Ammon's horn (tissue), 1 donor: ENCODE measurements at regions not wholly inside any gene's neighbourhood (a gene's known extent, or its start where the extent isn't known, plus 50 kb on each side); places are given as distances from the start of the nearest gene placed in this dataset.
A peak's percentile ranks its signal among the peaks of the same experiment; 100 is the strongest.
"Not testable (repeated sequence)": the region's sequence is repeated elsewhere in the genome, so short reads cannot be mapped to it uniquely, and the experiment has no call there.

Experiments
- DNase-seq: peaks from one replicate; pipeline ENCODE4 v3.0.0-alpha.2; 2016; ENCODE audit warnings: low spot score

GRCh38 chr5:44756097-44756496 lies 52.6 kb upstream of the MRPS30 start:
- not testable (repeated sequence) for DNase-seq

GRCh38 chr5:44747396-44747795 lies 61.4 kb upstream of the MRPS30 start:
- DNase-seq: no peak

DNA sequence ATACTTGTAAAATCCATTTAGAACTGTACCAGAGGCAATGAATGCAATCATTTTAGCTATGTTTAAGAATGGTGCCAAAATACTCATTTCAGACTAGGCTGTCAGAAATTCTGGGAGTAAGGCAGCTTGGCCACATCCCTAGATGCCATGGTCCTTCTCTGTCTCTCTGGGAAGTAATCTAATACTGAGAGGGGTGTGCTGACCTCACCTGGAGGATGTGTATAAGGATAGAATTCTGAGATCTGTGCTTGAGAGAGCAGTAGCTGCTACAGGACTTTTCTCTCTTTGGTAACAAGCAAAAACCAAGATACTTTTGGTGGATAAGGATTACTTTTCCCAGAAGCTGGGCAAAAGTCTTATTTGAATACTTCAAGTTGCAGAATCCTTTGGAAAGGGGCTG lies 68.1 kb upstream of the MRPS30 start:
- no peak for DNase-seq

DNA sequence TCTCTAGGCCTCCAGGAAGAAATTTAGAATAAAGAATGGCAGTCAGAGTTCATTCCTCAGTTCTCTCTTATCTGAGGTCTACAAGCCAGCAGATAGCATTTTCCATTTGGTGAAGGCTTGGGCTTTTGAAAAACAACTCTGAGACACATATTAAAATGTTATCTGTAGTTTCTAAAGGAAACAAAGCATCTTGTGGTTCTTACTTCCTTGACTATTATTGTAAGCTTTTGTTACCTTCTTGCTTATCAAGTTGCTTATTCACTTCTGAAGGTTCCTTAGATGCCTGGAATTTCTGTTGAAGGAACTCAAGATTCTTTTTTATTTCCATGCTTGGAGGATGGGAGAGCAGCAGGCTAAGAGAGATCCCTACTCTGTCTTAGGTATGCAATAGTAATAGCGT lies 79.2 kb upstream of the MRPS30 start:
- DNase-seq: no peak

DNA sequence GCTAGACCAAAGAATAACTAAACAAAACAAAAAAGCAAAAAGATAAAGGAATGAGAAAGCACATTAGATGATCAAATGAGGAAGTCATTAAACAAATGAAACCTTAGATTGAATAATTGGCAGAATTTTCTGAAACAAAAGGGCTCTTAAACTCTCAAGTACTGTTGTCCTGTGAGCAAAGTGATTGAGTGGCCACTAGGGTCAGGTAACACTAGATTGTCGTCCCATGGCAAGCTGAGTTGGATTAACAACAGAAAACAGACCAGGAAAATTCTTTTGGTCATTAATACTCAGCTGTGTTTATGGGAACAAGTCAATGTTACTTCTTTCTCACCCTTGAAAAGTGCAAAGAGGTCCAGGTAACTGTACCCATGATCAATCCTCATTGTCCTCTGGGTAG lies 81.6 kb upstream of the MRPS30 start:
- no peak for DNase-seq

GRCh38 chr5:44719856-44720255 lies 88.9 kb upstream of the MRPS30 start:
- no peak for DNase-seq

DNA sequence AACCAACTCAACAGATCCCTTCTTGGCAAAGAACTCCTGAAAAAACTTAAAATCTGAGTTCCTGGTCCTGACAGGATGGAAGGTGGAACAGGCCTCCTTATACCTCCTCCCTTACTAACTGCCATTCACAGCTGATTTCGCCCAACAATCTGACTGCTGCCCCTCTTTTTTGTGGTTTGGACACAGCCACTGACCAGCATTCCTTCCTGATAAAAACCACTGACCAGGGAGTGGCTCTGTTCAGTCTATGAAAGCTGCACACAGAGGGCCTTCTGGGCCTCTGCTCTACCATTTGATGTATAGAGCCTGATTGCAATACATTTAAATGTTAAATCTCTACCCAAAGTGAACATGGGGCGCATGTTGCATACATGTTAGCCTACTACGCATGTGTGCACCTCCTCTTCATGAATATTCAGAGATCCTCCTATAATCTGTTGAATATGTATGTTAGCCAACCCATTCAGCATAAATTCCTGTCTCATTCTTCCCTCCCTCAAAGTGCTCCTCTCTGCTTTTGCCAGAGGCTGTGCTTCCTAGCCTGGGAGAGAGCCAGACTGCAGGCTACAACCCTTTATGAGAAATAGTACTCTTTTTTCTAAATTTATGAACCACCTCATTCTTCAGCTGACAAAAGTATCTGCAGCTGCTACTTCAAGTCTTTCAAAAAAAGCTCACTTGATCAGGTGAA lies 93.7 kb upstream of the MRPS30 start:
- no peak for DNase-seq

- no peak for DNase-seq
Observed at GRCh38 chr5:44713446-44713845, 95.3 kb upstream of the MRPS30 start.

GRCh38 chr5:44711901-44712300 lies 96.8 kb upstream of the MRPS30 start:
- no peak for DNase-seq

DNA sequence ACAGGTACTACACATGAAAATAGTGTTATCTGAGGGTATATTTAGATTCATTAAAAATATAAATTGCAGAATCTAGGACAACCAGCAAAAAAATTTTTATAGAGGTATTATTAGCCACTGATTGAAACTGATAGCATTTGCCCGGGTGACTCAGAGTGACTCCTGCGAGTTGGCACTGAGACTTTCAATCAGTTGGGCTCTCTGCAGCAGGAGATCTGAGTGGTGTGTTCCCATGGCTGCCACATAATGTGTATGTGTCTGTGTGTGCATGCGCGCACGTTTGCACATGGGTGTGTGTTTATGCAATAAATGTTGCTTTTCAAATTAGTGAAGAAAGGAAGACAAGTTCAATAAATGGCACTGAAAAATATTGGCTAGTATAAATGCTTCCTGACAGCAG lies 100.1 kb upstream of the MRPS30 start:
- peak; percentile 15 for DNase-seq

GRCh38 chr5:44707721-44708120 lies 101.0 kb upstream of the MRPS30 start:
- no peak for DNase-seq

- no peak for DNase-seq
Observed at GRCh38 chr5:44697025-44697424, 111.7 kb upstream of the MRPS30 start.

GRCh38 chr5:44695259-44695658 lies 113.5 kb upstream of the MRPS30 start:
- no peak for DNase-seq

- DNase-seq: no peak
Observed at GRCh38 chr5:44691802-44692201, 116.9 kb upstream of the MRPS30 start.

DNA sequence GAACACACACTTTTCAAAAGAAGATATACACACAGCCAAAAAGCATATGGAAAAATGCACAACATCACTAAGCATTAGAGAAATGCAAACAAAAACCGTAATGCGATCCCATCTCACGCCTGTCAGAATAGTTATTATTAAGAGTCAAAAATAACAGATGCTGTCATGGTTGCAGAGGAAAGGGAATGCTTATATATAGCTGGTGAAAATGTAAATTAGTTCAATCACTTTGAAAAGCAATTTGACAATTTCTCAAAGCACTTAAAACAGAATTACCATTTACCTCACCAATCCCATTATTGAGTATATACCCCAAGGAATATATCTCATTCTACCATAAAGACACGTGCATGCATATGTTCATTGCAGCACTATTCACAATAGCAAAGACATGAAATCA lies 126.8 kb upstream of the MRPS30 start:
- no peak for DNase-seq

GRCh38 chr5:44679214-44679613 lies 129.5 kb upstream of the MRPS30 start:
- no peak for DNase-seq

- DNase-seq: no peak
Observed at GRCh38 chr5:44675296-44675695, 133.5 kb upstream of the MRPS30 start.

DNA sequence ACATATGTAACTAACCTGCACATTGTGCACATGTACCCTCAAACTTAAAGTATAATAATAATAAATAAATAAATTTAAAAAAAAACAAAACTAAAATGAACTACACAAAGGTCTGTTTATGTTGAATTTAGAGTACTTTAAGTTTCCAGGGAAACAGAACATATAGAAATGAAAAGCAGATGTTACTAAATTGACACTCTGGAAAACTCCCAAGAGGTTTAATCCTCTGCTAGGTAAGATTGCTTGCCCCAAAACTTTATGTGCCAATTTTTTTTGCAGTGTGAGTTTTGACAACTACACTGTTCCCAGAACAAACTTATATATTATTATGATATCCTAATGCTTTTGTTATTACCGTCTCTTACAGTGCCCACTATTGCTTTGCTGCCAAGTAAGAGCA lies 134.3 kb upstream of the MRPS30 start:
- no peak for DNase-seq

- DNase-seq: not testable (repeated sequence)
Observed at GRCh38 chr5:44668471-44668870, 140.3 kb upstream of the MRPS30 start.

- DNase-seq: no peak
Observed at GRCh38 chr5:44665101-44665701, 143.5 kb upstream of the MRPS30 start.

GRCh38 chr5:44664711-44665100 lies 144.0 kb upstream of the MRPS30 start:
- no peak for DNase-seq

DNA sequence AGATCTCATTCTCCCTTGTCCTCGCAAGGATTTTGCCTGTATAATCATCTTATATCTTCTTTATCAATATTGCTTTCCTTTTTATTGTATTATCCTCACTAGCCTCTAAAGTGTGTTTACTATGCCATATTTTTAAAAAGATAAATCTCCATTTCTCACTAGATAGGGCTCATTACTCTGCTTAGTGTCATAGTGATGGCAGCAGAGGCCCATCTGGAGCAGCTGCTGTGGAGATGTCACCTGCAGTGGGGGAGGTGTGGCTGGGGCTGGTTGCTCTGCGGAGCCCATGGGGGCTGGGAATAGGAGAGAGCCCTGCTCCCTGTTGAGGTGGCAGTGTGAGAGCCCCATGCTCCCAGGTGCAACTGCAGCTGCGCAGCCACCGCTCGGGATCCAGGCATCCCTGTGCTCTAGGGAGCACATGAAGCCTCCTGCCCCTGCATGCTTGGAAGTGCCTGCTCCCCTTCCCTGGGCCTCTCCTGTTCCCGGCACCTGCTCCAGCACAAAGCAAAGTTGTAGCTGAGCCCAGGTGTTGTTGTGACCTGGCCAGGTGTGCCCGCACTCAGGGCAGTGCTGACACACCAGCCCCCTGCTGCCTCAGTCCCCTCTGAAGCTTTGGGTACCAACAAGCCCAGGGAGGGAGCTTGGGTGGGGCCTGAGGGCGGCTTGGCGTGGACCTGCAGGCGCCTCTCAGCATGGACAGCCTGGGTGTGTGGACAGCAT lies 144.6 kb upstream of the MRPS30 start:
- no peak for DNase-seq

- no peak for DNase-seq
Observed at GRCh38 chr5:44661851-44662250, 146.9 kb upstream of the MRPS30 start.
